D721Med (cell line): ENCODE measurements at regions not wholly inside any gene's neighbourhood (a gene's known extent, or its start where the extent isn't known, plus 50 kb on each side); places are given as distances from the start of the nearest gene placed in this dataset.

Experiments used
- DNase-seq: peaks from one replicate; pipeline ENCODE4 v3.0.0; 2011; ENCODE audit warnings: low spot score; ENCODE audit not compliant: insufficient read length
- FAIRE-seq: peaks from 2 replicates; lab custom pipeline; 2011; peaks lifted over from hg19 to GRCh38; lab: Jason Lieb, UNC
- CTCF ChIP-seq: IDR thresholded peaks from 2 replicates; pipeline ENCODE4 v1.5.1; 2012; ENCODE audit warnings: mild to moderate bottlenecking, control low read depth; ENCODE audit not compliant: insufficient read depth; ENCODE audit errors: missing control alignments

GRCh38 chr7:67947191-67947590 is 950.6 kb downstream of the TYW1 start:
- TF ChIP-seq CTCF, result no peak
- DNase-seq (no peak), FAIRE-seq (no peak)

GRCh38 chr7:67947646-67948045 is 951.0 kb downstream of the TYW1 start:
- TF ChIP-seq CTCF, result no peak
- DNase-seq (no peak), FAIRE-seq (no peak)

GRCh38 chr7:67950321-67951083 is 953.9 kb downstream of the TYW1 start:
- no peak for FAIRE-seq
- TF ChIP-seq CTCF, result no peak

GRCh38 chr7:67955061-67955460 is 958.4 kb downstream of the TYW1 start:
- DNase-seq (no peak), FAIRE-seq (no peak)
- TF ChIP-seq CTCF, result no peak

More at GRCh38 chr7:67950321-67951083, 953.9 kb downstream of the TYW1 start:
- no peak for DNase-seq

- FAIRE-seq (no peak), DNase-seq (no peak)
- no peak for TF ChIP-seq CTCF
Measured at GRCh38 chr7:67962863-67963262, 966.2 kb downstream of the TYW1 start.

GRCh38 chr7:67976490-67976889 is 979.9 kb downstream of the TYW1 start:
- no peak for TF ChIP-seq CTCF
- FAIRE-seq, result no peak
- DNase-seq, result no peak

- no peak for FAIRE-seq
- DNase-seq, result no peak
- TF ChIP-seq CTCF, result no peak
Measured at GRCh38 chr7:67983486-67983885, 986.9 kb downstream of the TYW1 start.
